Endothelial cell (in vitro differentiated cells): ENCODE measurements at regions not wholly inside any gene's neighbourhood (a gene's known extent, or its start where the extent isn't known, plus 50 kb on each side); places are given as distances from the start of the nearest gene placed in this dataset. TPM values are rescaled to one million over a fixed set of nuclear protein-coding genes. Genes with fewer than 3 reads are reported as not detected.

Experiments used
- DNase-seq: peaks from one replicate; pipeline ENCODE4 v3.0.0; 2021; ENCODE audit warnings: low spot score
- H3K27ac Mint-ChIP-seq: one replicate; pipeline ENCODE4 v1.8.0; 2021; ENCODE audit warnings: mixed read lengths, inconsistent platforms; ENCODE audit not compliant: unreplicated experiment
- H3K27me3 Mint-ChIP-seq: one replicate; pipeline ENCODE4 v1.8.0; 2021; ENCODE audit warnings: mild to moderate bottlenecking, moderate library complexity, mixed read lengths, inconsistent platforms; ENCODE audit not compliant: unreplicated experiment
- H3K36me3 Mint-ChIP-seq: one replicate; pipeline ENCODE4 v1.8.0; 2021; ENCODE audit warnings: mild to moderate bottlenecking, low read depth, mixed read lengths, inconsistent platforms; ENCODE audit not compliant: unreplicated experiment
- H3K4me1 Mint-ChIP-seq: one replicate; pipeline ENCODE4 v1.8.0; 2021; ENCODE audit warnings: mild to moderate bottlenecking, mixed read lengths, inconsistent platforms; ENCODE audit not compliant: unreplicated experiment
- H3K4me3 Mint-ChIP-seq: one replicate; pipeline ENCODE4 v1.8.0; 2021; ENCODE audit warnings: mild to moderate bottlenecking, mixed read lengths, inconsistent platforms; ENCODE audit not compliant: unreplicated experiment
- H3K9me3 Mint-ChIP-seq: one replicate; pipeline ENCODE4 v1.8.0; 2021; ENCODE audit warnings: mixed read lengths, inconsistent platforms; ENCODE audit not compliant: unreplicated experiment
- CTCF ChIP-seq: fragments of 200-600 bp; sonication (generic); IDR thresholded peaks from one replicate; pipeline ENCODE4 v1.5.0; 2021; ENCODE audit warnings: antibody characterized with exemption; ENCODE audit not compliant: unreplicated experiment
- microRNA-seq: library from miRNA; unstranded; fragments of <30 nt; microRNA quantifications from one replicate; pipeline ENCODE4, GENCODE V29; 2020; ENCODE audit not compliant: unreplicated experiment

GRCh38 chr2:212596276-212596675, 57.7 kb upstream of the ERBB4 start:
- DNase-seq = no peak
- no peaks in the 10 kb centered on the region for H3K27me3 Mint-ChIP-seq
- H3K27ac Mint-ChIP-seq = no peak overlapping the region

DNA sequence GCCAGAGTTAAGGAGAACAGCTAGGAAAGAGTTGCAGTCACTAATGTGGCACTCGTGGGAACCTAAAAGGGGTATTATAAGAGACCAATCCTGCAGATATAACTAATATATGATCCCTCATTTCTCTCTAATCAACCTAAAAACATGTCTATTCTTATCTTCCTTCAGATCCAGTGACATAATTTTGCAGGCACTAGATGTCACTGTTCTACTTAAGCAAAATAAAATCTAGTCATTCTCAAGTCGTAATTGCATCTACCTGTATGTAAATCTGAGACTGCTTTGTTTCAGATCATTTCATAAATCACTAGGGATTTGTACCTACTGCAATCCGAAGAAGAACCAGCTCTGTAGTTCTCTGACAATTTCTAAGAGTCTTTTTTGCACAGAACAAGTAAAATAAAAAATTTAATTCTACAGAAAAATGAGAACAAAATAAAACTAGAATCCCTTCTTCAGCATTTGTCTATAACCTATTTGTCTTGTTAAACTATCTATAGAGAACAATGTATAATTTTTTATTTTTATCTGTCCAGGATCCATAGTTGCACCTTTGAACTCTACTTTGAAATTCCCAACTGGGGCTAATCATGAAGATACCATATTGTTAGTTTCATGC, 56.5 kb upstream of the ERBB4 start:
- TF ChIP-seq CTCF = no peak
- Mint-ChIP-seq H3K4me3 (no peak overlapping the region), H3K36me3 (no peaks in the 10 kb centered on the region), H3K4me1 (no peaks in the 10 kb centered on the region), H3K27me3 (no peaks in the 10 kb centered on the region), H3K9me3 (no peaks in the 10 kb centered on the region), H3K27ac (no peak overlapping the region)
- DNase-seq = no peak

More at GRCh38 chr2:212596276-212596675, 57.7 kb upstream of the ERBB4 start:
- H3K4me3 Mint-ChIP-seq = no peak overlapping the region
- no peaks in the 10 kb centered on the region for H3K4me1 Mint-ChIP-seq
- no peaks in the 10 kb centered on the region for H3K36me3 Mint-ChIP-seq
- no peak for TF ChIP-seq CTCF
- no peaks in the 10 kb centered on the region for H3K9me3 Mint-ChIP-seq

GRCh38 chr2:212592695-212593094, 54.1 kb upstream of the ERBB4 start:
- H3K4me3 Mint-ChIP-seq = no peak overlapping the region
- H3K9me3 Mint-ChIP-seq = no peaks in the 10 kb centered on the region
- no peak for DNase-seq
- H3K27ac Mint-ChIP-seq = no peak overlapping the region
- TF ChIP-seq CTCF = no peak
- H3K4me1 Mint-ChIP-seq = no peaks in the 10 kb centered on the region
- no peaks in the 10 kb centered on the region for H3K36me3 Mint-ChIP-seq
- no peaks in the 10 kb centered on the region for H3K27me3 Mint-ChIP-seq

Small RNA genes lying in the stretch of these regions (microRNA-seq; reads per million reads assigned to microRNA genes)
- gene MIR4776-1 = not detected
- not detected for gene MIR4776-2
